B cell (primary cell): ENCODE measurements at regions not wholly inside any gene's neighbourhood (a gene's known extent, or its start where the extent isn't known, plus 50 kb on each side); places are given as distances from the start of the nearest gene placed in this dataset.

Source experiments
- EZH2 ChIP-seq: IDR thresholded peaks from 2 replicates; pipeline ENCODE4 v1.6.1; 2012; ENCODE audit warnings: borderline replicate concordance, low read depth, mild to moderate bottlenecking, moderate library complexity, low read length; ENCODE audit not compliant: insufficient read depth, poor library complexity, severe bottlenecking
- TF ChIP-seq, protein P1 (sequence below): fragments of 200-600 bp; IDR thresholded peaks from one replicate; pipeline ENCODE4 v1.8.0; 2022; ENCODE audit warnings: antibody characterized with exemption, mild to moderate bottlenecking

GRCh38 chr2:43155851-43156411 is 70.5 kb downstream of the ZFP36L2 start:
- TF ChIP-seq, protein P1, sequence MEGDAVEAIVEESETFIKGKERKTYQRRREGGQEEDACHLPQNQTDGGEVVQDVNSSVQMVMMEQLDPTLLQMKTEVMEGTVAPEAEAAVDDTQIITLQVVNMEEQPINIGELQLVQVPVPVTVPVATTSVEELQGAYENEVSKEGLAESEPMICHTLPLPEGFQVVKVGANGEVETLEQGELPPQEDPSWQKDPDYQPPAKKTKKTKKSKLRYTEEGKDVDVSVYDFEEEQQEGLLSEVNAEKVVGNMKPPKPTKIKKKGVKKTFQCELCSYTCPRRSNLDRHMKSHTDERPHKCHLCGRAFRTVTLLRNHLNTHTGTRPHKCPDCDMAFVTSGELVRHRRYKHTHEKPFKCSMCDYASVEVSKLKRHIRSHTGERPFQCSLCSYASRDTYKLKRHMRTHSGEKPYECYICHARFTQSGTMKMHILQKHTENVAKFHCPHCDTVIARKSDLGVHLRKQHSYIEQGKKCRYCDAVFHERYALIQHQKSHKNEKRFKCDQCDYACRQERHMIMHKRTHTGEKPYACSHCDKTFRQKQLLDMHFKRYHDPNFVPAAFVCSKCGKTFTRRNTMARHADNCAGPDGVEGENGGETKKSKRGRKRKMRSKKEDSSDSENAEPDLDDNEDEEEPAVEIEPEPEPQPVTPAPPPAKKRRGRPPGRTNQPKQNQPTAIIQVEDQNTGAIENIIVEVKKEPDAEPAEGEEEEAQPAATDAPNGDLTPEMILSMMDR, result no peak
- TF ChIP-seq EZH2, result no peak
